Esophagus squamous epithelium (tissue), 4 donors: ENCODE measurements at regions not wholly inside any gene's neighbourhood (a gene's known extent, or its start where the extent isn't known, plus 50 kb on each side); places are given as distances from the start of the nearest gene placed in this dataset.

ENCODE experiments used
- POLR2A ChIP-seq, 4 donors: fragments of 450-650 bp; IDR thresholded peaks; one replicate each; pipeline ENCODE4 v1.6.1; 2017; ENCODE audit warnings: antibody characterized with exemption in 4 of 4, mild to moderate bottlenecking in 4 of 4, moderate library complexity in 3 of 4
- TF ChIP-seq, protein P1 (sequence below), 6 experiments: fragments of 450-650 bp in 4 of 6; fragments of 200-600 bp in 2 of 6; sonication (generic) in 2 of 6; IDR thresholded peaks; one replicate each; pipeline ENCODE4 v1.5.1; 2016 to 2019; ENCODE audit warnings: antibody characterized with exemption in 6 of 6, mild to moderate bottlenecking in 4 of 6, moderate library complexity in 4 of 6

DNA sequence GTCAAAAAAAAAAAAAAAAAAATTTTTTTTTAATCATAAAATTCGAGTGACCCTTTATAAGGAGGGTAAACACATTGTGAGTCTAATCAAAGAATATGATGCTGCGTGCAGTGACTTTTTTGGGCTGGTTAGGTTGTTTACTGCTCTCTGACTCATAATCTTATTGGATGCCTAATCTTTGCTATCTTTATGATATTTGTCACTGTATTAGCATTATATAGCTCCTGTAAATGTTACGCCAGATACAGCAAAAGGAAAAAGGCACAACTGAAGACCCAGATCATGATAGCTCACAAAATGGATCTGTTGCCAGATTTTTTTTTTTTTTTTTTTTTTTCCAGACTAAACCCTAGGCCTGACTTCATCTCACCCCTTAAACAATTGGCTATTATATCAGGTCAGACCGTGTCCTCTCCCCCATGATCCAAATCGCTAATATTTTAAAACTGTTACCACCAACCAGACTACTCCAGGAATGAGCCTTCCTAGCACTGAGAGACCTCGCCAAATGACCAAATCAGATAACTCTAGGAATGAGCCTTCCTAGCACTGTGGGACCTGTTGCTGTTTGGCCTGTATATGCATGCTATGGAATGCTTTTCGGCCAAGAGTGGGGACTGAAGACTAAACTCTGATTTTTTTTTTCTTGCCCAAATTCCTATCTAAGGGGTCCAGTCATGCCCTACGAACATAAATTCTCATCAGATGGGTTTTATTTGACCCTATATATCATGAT lies 131.7 kb upstream of the MYO10 start:
- no peak for TF ChIP-seq POLR2A (IDR thresholded peaks at IDR 0.05)
- TF ChIP-seq, protein P1, sequence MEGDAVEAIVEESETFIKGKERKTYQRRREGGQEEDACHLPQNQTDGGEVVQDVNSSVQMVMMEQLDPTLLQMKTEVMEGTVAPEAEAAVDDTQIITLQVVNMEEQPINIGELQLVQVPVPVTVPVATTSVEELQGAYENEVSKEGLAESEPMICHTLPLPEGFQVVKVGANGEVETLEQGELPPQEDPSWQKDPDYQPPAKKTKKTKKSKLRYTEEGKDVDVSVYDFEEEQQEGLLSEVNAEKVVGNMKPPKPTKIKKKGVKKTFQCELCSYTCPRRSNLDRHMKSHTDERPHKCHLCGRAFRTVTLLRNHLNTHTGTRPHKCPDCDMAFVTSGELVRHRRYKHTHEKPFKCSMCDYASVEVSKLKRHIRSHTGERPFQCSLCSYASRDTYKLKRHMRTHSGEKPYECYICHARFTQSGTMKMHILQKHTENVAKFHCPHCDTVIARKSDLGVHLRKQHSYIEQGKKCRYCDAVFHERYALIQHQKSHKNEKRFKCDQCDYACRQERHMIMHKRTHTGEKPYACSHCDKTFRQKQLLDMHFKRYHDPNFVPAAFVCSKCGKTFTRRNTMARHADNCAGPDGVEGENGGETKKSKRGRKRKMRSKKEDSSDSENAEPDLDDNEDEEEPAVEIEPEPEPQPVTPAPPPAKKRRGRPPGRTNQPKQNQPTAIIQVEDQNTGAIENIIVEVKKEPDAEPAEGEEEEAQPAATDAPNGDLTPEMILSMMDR (IDR thresholded peaks at IDR 0.05), result no peak
